ENCODE measurements at regions not wholly inside any gene's neighbourhood (a gene's known extent, or its start where the extent isn't known, plus 50 kb on each side); places are given as distances from the start of the nearest gene placed in this dataset.

DNA sequence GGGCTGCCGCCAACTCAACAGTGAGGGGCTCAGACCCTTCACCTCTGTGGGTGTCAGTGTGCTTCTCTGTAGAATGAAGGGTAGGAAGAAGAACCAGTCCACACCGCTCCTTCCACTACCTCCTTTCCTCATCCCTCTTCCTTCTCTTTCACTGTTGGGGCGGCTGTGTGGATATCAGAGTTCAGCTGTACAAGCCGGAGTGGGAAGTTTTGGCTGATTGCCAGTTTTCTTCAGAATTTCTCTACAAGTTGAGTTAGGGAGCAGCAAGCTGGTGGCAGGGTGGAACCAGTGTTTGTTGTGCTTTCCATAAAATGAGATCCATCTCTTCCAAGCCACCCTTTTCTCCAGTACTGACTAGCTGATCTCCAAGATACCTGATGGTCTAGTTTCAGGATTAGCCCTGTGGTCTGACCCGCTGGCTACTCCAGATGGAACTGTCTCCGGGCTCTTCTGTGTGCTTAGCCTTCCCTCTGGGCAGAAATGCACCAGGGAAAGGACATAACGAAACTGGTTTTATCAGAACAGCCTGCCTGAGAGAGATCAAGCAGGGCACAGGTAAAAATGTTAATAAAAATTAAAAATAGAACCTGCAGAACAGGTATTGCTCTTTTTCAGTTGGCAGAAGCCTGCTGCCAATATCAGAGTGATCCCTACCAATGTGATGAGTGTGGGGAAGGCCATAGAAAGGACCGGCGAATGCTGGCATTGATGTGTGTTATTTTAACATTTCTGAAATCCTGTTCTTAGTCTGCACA lies 169.9 kb upstream of the TSC22D2 start:
- TF ChIP-seq CTCF (IDR thresholded peaks at IDR 0.05) (no peak), POLR2A (IDR thresholded peaks at IDR 0.05) (no peak)
